Heart left ventricle (tissue), 16 donors: ENCODE measurements at regions not wholly inside any gene's neighbourhood (a gene's known extent, or its start where the extent isn't known, plus 50 kb on each side); places are given as distances from the start of the nearest gene placed in this dataset.
A peak's percentile ranks its signal among the peaks of the same experiment; 100 is the strongest.

Source experiments
- ATAC-seq, 4 donors: fragments of 200-7000 bp; cut with Tn5 transposase; one replicate each; pipeline ENCODE4 v1.9.1; 2020 to 2022; ENCODE audit warnings: moderate library complexity in 4 of 4, mild to moderate bottlenecking in 3 of 4, moderate number of reproducible peaks in 1 of 4
- DNase-seq, 5 donors: peaks; one replicate each; pipeline ENCODE4 v3.0.0-alpha.2; 2020
- H3K27ac ChIP-seq, 12 donors: fragments of 200-600 bp; sonication (generic) in 4 of 12; one replicate each; pipeline versions ENCODE4 v1.5.0 to v1.8.0; 2016 to 2022; ENCODE audit warnings: mild to moderate bottlenecking in 2 of 12
- H3K27me3 ChIP-seq, 9 donors: fragments of 200-600 bp; sonication (generic) in 2 of 9; one replicate each; pipeline versions ENCODE4 v1.5.1 to v1.8.0; 2016 to 2022; ENCODE audit warnings: mild to moderate bottlenecking in 3 of 9
- H3K36me3 ChIP-seq, 9 donors: fragments of 200-600 bp; sonication (generic) in 2 of 9; one replicate each; pipeline versions ENCODE4 v1.5.0 to v1.8.0; 2018 to 2022; ENCODE audit warnings: mild to moderate bottlenecking in 2 of 9
- H3K4me1 ChIP-seq, 12 donors: fragments of 200-600 bp; sonication (generic) in 4 of 12; one replicate each; pipeline versions ENCODE4 v1.5.0 to v1.8.0; 2016 to 2022; ENCODE audit warnings: mild to moderate bottlenecking in 3 of 12
- H3K4me3 ChIP-seq, 12 donors: fragments of 200-600 bp; sonication (generic) in 4 of 12; one replicate each; pipeline versions ENCODE4 v1.5.0 to v1.8.0; 2017 to 2022; ENCODE audit warnings: mild to moderate bottlenecking in 9 of 12, moderate library complexity in 4 of 12
- H3K9me3 ChIP-seq, 12 donors: fragments of 200-600 bp; sonication (generic) in 4 of 12; one replicate each; pipeline versions ENCODE4 v1.5.0 to v1.8.0; 2016 to 2022; ENCODE audit warnings: mild to moderate bottlenecking in 1 of 12
- POLR2A ChIP-seq, 2 donors: fragments of 450-650 bp; IDR thresholded peaks; one replicate each; pipeline ENCODE4 v1.6.1; 2017; ENCODE audit warnings: antibody characterized with exemption in 2 of 2, mild to moderate bottlenecking in 2 of 2, moderate library complexity in 2 of 2
- WGBS, 4 donors: extraction: QIAGEN DNeasy Blood & Tissue Kit in 2 of 4; methylation state at CpG; one replicate each; pipeline versions ENCODE4 v1.1.5 to v1.1.7; 2013 to 2018; 5-methylcytosine and 5-hydroxymethylcytosine counted together
- intact Hi-C, 10 donors: fragments of 100-400 bp; cut with DNase I; formaldehyde crosslinking; loops; one replicate each; pipeline versions ENCODE4 v1.11.1 to v1.14.2; 2022
- TF ChIP-seq, protein P1 (sequence below), 12 donors: fragments of 200-600 bp; sonication (generic) in 4 of 12; IDR thresholded peaks; one replicate each; pipeline versions ENCODE4 v1.5.0 to v1.8.0; 2018 to 2022; ENCODE audit warnings: antibody characterized with exemption in 12 of 12, mild to moderate bottlenecking in 5 of 12
- donor health status: ischemic (EF 13 %, LVEDD 7.1; RV severe dilation, severe dysfunction).
- donor health status: healthy with polysubstance abuse.
- donor health status: DM: no; HTN: yes; CAD: no.
- donor health status: DM: no; HTN: no; CAD: no.
- donor health status: ischemic (EF 25% LVEDD 6.9; RV normal size, moderate dysfunction).
- donor health status: ischemic (EF 25% LVEDD 5.7; RV mildly dilated, moderate dysfunction).
- donor health status: healthy.
- donor health status: DM: yes; HTN: yes; CAD: no.
- donor health status: ischemic (EF 35%, LVEDD 5.7; RV mildly dilated, moderate dysfunction).
- donor health status: nonischemic (EF 11% LVEDD 7.7; RV severe dilation, severe dysfunction).
- donor health status: DM: yes; HTN: yes; CAD: no.
- donor health status: PGD.
- donor health status: ischemic (EF 29% LVEDD 5.4; RV normal size, mild dysfunction).
- donor health status: nonischemic (EF 23%, LVEDD 6.1; RV moderate dilation, normal function).

DNA sequence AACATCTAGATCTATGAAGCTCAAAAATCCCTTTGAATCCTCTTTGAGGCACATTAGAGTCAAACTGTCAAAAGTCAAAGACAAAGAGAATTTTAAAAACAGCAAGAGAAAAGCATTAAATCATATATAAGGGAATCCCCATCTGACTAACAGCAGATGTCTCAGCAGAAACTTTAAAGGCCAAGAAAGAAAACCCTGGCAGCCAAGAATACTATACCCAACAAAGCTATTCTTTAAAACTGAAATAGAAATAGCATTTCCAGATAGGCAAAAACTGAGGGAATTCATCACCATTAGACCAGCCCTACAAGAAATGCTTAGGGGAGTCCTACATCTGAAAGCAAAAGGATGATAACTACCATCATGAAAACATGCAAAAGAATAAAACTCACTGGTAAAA lies 211.2 kb upstream of the PDZRN3 start:
- Histone ChIP-seq H3K27me3 (no peaks in the 10 kb centered on the region), H3K36me3 (no peaks in the 10 kb centered on the region), H3K27ac (no peak overlapping the region), H3K4me3 (no peak overlapping the region), H3K9me3 (peaks cover 0 to 36% (median 13%) of the 10 kb centered on the region in 12 donors), H3K4me1 (no peaks in the 10 kb centered on the region)
- intact Hi-C loops: loop anchor here in 1 of 10 donors (10.0 kb wide), 1 partner anchor 211 kb away; the partner anchor contains the start of gene PDZRN3
- ATAC-seq (no peak), DNase-seq (no peak)
- TF ChIP-seq POLR2A (IDR thresholded peaks at IDR 0.05): no peak
- TF ChIP-seq, protein P1, sequence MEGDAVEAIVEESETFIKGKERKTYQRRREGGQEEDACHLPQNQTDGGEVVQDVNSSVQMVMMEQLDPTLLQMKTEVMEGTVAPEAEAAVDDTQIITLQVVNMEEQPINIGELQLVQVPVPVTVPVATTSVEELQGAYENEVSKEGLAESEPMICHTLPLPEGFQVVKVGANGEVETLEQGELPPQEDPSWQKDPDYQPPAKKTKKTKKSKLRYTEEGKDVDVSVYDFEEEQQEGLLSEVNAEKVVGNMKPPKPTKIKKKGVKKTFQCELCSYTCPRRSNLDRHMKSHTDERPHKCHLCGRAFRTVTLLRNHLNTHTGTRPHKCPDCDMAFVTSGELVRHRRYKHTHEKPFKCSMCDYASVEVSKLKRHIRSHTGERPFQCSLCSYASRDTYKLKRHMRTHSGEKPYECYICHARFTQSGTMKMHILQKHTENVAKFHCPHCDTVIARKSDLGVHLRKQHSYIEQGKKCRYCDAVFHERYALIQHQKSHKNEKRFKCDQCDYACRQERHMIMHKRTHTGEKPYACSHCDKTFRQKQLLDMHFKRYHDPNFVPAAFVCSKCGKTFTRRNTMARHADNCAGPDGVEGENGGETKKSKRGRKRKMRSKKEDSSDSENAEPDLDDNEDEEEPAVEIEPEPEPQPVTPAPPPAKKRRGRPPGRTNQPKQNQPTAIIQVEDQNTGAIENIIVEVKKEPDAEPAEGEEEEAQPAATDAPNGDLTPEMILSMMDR (IDR thresholded peaks at IDR 0.05): no peak

DNA sequence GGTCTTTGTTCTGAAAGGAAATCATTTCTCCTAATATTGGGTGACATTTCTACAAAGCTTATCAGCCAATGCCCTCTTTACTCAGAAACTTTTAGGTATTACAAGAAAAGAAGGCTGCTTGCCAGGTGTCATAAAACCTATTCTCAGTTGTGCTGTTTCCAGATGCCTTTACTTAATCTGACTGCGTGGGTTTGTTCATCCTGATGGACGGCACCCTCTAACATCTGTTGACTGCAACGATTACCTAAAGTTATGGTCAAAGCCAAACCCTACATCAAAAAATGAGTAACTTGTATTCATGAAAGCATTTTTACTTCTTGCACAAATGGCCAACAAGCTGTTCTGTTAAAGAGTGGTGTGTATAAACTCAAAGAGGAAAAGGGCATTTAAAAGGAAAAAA lies 207.7 kb upstream of the PDZRN3 start:
- Histone ChIP-seq H3K9me3 (peaks cover 0 to 26% (median 13%) of the 10 kb centered on the region in 12 donors), H3K4me3 (no peak overlapping the region), H3K27ac (no peak overlapping the region), H3K27me3 (no peaks in the 10 kb centered on the region), H3K36me3 (no peaks in the 10 kb centered on the region), H3K4me1 (peaks cover 0 to 22% (median 16%) of the 10 kb centered on the region in 12 donors)
- WGBS, 4 donors: 55 to 81% (median 72%) methylated on average over 3 of the region's 3 CpGs
- DNase-seq: no peak
- no peak for TF ChIP-seq POLR2A (IDR thresholded peaks at IDR 0.05)
- TF ChIP-seq, protein P1 (IDR thresholded peaks at IDR 0.05): no peak
- ATAC-seq: no peak
- intact Hi-C loops: loop anchor here in 1 of 10 donors (10.0 kb wide), 1 partner anchor 208 kb away; the partner anchor contains the start of gene PDZRN3

DNA sequence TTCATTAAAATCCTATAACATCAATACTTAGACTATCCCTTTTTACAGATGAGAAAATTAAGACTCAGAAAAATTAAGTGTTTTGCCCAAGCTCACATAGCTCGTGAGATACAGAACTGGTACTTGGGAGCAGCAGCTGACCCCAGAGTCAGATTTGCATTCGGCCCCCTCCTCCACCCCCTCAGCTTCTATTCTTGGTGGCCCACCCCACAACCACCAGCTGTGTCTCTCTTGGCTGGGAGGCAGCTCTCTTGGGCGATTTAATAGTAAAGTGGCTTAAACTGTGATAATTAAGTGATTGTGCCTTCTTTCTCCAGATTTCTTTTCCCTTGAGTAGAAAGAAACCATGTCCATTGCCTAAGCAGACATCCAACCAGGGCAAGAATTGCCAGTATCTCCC lies 203.6 kb upstream of the PDZRN3 start:
- Histone ChIP-seq H3K36me3 (no peaks in the 10 kb centered on the region), H3K9me3 (no peaks in the 10 kb centered on the region), H3K27me3 (no peaks in the 10 kb centered on the region), H3K4me3 (no peak overlapping the region), H3K4me1 (peaks cover 0 to 28% (median 16%) of the 10 kb centered on the region in 12 donors), H3K27ac (peak overlapping the region; percentile 24 to 87 (median 74))
- WGBS, 4 donors: 24 to 33% (median 29%) methylated on average over 3 of the region's 3 CpGs
- no peak for TF ChIP-seq POLR2A (IDR thresholded peaks at IDR 0.05)
- TF ChIP-seq, protein P1 (IDR thresholded peaks at IDR 0.05): no peak
- DNase-seq (no peak), ATAC-seq (no peak)
- intact Hi-C loops: loop anchor here in 3 of 10 donors (5.0 to 10.0 kb wide), 3 partner anchors 204 to 314 kb away; partner anchors contain the start of gene PDZRN3 (in 2 of the 3)

DNA sequence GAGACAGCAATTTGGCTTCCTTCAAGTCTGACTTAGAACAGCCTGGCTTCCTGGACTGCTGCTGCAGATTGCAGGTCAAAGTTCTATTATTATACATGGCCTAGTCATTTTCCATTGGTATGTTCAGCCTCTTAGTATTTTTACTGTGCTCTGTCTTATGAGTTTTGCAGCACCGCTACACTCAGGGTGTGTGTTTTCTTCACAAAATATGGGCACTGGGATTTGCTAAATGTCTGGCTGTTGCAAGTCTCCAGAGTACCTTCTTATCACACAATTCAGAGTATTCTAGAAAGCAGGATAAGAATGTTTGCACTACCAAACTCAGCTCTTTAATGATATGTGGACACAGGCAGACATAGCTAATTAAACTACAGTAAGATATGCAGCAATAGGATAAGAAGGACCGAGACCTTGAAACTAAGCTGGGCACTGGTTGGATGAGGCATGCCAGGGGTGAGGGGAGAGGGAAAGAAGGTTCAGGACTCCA lies 203.0 kb upstream of the PDZRN3 start:
- Histone ChIP-seq H3K36me3 (no peaks in the 10 kb centered on the region), H3K27me3 (no peaks in the 10 kb centered on the region), H3K9me3 (no peaks in the 10 kb centered on the region), H3K27ac (peak overlapping the region; percentile 24 to 87 (median 74)), H3K4me3 (no peak overlapping the region), H3K4me1 (peaks cover 0 to 28% (median 16%) of the 10 kb centered on the region in 12 donors)
- no peak for TF ChIP-seq POLR2A (IDR thresholded peaks at IDR 0.05)
- TF ChIP-seq, protein P1 (IDR thresholded peaks at IDR 0.05): no peak
- DNase-seq: peak in 1 of 5 donors; percentile 31
- intact Hi-C loops: loop anchor here in 3 of 10 donors (5.0 to 10.0 kb wide), 3 partner anchors 203 to 313 kb away; partner anchors contain the start of gene PDZRN3 (in 2 of the 3)
- WGBS, 4 donors: 14 to 30% (median 22%) methylated on average over 2 of the region's 2 CpGs
- ATAC-seq: peak; percentile 83 to 89 (median 86)
